HG03378 (cell line): ENCODE measurements at regions not wholly inside any gene's neighbourhood (a gene's known extent, or its start where the extent isn't known, plus 50 kb on each side); places are given as distances from the start of the nearest gene placed in this dataset.
A peak's percentile ranks its signal among the peaks of the same experiment; 100 is the strongest.

Source experiments
- ATAC-seq: cut with Tn5 transposase; IDR thresholded peaks from one replicate; pipeline ENCODE4 v1.9.1; 2021; ENCODE audit warnings: mild to moderate bottlenecking, moderate library complexity; ENCODE audit not compliant: unreplicated experiment

- ATAC-seq, result no peak
Observed at GRCh38 chr4:155616117-155616516, 50.5 kb upstream of the GUCY1A1 start.

DNA sequence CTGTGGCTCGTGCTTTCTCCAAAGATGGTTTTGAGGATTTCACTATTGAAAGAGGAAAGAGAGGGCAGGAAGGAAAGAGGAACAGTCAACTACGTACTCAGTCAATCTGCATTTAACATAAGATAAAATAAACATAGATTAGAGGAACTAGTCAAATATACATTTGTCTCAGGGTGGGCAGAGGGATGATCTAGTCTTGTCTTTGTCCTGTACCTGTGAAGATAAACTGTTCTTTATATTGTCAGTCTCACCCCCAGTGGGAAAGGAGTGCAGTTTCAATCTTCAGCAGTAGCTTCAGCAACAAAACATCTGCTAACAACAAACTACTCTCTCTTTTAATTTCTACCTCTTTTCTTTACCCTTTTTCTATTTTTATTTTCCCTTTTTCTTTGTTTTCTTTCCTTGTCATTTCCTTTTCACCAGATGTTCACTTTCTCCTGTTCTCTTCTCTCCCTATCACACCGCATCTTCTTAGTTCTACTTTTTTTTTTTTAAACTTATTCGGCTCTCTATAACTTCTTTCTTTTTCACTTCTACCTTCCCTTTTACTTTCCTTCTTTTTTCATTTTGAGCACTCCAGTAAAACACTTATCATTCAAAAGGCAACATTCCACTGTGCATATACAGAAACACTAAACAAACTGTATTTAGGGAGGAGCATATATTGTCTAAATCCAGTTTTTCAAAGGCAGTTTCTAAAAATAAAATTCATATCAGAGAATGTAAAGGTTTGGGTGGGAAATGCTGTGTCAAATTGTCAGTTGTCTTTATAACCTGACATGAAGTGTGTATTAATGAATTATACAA is 51.4 kb upstream of the GUCY1A1 start:
- ATAC-seq, result no peak

- no peak for ATAC-seq
Observed at GRCh38 chr4:155614111-155614762, 52.4 kb upstream of the GUCY1A1 start.

DNA sequence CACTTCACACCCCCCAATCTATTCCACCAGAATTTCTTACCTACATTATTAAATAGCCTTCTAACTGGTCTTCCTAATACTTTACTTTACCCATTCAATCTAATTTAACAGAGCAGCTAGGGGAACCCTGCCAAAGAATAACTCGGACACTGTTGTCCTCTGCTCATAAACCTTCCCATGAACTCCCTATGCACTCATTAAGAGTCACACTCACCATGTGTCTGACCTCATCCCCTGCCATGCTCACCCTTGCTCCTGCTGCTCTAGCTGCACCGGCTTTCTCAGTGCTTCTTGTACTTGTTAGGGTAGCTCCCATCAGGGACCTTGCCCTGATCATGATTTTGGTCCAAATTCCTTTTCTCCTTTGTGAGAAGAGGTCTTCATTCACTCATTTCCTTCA is 54.6 kb upstream of the GUCY1A1 start:
- ATAC-seq, result no peak

DNA sequence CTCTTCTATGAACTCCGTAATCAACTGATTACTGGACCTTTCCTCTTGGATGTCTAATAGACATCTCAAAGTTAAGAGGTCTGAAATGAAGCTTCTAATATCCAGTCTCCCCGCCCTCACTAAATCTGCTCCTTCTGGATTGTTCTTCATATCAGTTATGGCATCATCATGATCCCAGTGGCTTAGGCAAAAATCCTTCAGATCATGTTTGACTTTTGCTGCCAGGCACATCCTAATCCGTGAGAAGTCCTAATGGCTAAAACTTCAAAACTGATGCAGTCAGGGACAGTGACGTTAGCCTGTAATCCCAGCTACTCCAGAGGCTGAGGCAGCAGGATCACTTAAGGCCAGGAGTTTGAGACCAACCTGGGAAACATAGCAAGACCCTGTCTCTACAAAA is 55.1 kb upstream of the GUCY1A1 start:
- no peak for ATAC-seq

DNA sequence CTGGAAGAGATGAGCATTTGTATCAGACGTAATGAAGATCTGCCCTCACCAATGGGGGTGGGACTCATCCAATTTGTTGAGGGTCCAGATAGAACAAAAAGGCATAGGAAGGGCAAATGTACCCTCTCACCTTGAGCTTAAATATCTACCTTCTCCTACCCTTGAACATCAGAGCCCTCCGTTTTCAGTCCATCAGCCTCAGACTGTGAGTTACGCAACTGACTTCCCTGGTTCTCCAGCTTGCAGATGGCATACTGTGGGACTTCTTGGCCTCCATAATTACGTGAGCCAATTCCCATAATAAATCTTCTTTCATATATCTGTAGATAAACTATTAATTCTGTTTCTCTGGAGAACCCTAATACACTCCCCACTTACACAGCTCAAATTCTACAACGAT is 56.5 kb upstream of the GUCY1A1 start:
- ATAC-seq, result no peak

- peak; percentile 76 for ATAC-seq
Observed at GRCh38 chr4:155609455-155610059, 57.1 kb upstream of the GUCY1A1 start.

GRCh38 chr4:155608225-155608885 is 58.3 kb upstream of the GUCY1A1 start:
- ATAC-seq, result no peak

GRCh38 chr4:155607481-155607880 is 59.2 kb upstream of the GUCY1A1 start:
- no peak for ATAC-seq

GRCh38 chr4:155604718-155605626 is 61.7 kb upstream of the GUCY1A1 start:
- no peak for ATAC-seq

GRCh38 chr4:155603360-155603891 is 63.2 kb upstream of the GUCY1A1 start:
- ATAC-seq, result no peak

DNA sequence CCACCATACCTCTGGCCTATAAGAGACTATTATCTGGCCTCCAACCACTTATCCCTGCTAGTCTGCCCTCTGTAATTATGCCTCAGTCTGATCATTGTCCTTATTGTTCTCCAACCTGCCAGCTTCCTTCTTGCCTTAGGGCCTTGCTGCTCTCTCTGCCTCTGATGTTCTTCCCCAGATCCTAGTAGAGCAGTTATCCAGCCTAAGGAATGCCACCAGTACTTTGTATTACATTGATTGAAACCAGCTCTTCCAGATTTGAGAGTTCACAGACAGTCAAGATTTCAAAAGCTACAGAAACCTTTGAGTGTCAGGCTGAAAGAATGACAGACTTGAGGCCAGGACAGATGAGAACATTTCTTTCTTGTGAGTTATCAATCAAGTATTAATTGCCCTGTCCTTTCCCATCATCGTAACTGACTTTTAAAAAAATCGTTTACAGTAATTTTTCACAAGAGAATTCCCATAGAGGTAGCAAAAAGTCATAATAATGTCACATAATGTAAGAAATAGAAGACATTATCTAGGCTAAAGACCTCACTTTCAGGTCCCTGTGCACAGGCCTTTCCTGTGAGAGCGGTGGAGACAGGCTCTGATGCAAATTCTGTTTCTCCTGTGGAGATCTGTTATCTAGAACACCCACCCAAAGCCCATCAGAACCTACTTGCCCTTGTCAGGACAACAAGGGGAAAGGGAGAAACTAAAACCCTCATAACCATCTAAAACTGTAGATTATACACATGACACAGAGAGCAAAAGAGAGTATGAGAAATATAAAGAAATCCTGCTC is 64.1 kb upstream of the GUCY1A1 start:
- ATAC-seq, result no peak

- no peak for ATAC-seq
Observed at GRCh38 chr4:155600244-155600643, 66.4 kb upstream of the GUCY1A1 start.

DNA sequence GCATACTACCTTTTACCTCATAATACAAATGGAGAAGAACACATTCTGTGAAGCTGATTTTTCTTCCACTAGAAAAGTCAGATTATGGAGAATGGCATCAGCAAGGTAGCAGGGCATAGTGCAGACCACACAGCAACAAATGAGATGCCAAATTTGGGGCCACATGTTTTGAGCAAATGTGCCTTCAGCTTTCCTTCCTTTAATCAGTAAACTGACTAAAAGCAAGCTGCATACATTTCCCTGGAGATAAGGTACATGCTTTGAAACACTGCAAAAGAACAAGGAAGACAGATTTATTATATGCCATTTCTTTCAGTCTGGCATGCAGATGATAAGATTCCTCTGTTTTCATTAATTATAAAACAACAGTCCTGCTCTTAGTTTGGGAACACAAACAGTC is 67.1 kb upstream of the GUCY1A1 start:
- no peak for ATAC-seq

DNA sequence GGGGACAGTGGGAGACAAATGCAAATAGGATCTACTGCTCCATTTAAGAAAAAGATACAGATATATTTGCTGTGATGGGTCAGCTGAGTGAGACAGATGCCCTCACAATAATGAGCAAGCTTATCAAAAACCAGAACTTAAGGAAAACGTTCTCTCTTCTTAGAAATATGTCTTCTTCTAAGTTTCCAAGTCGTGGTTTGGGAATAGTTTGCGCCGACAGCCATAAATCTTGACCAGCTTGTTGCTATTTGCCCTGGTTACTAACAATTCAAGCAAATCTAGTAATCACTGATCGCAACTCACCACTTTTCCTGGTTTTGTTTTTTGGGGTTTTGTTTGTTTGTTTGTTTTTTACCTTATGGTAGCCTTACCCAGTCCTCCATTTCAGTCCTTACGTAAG is 67.6 kb upstream of the GUCY1A1 start:
- no peak for ATAC-seq

DNA sequence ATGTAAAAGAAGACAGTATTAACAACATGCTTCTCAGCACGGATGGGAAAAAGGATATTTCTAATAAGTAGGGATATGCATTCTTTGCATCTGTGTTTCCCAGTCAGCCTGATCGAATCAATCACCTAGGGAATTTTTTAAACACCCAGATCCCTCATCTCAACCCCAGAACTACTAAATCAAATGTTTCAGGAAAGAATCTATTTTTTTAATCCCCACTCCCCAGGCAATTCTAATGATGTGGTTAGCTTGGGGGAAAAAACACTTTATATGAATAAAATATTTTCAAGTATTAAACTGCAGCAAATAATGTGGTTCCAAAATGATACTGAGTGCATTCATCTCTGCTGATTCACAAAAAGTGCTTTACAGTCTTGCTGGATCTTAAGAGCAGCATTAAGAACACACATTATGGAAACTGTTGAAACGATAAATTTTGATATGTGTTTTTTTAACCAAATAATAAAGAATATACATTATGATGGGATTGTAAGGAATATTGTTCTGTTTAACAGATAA is 68.7 kb upstream of the GUCY1A1 start:
- ATAC-seq, result no peak

GRCh38 chr4:155597281-155597680 is 69.4 kb upstream of the GUCY1A1 start:
- ATAC-seq, result no peak

GRCh38 chr4:155593793-155594192 is 72.9 kb upstream of the GUCY1A1 start:
- ATAC-seq, result no peak

DNA sequence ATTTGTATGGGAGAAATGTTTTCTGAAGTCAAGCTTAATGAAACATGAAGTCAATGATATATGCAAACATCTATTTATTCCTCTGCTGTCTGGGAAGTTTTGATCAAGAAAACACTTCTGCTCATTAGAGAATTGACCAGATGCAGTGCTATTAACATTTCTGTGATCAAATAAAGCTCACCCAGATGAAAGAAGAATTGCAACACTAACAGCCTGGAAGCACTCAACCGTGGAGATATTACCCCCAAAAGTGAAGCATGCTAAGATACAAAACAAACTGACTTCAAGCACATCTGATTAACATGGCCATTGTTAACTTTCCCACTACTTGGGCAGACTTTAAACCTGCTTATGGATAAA is 73.7 kb upstream of the GUCY1A1 start:
- ATAC-seq, result no peak
